H1 (cell line): ENCODE measurements at regions not wholly inside any gene's neighbourhood (a gene's known extent, or its start where the extent isn't known, plus 50 kb on each side); places are given as distances from the start of the nearest gene placed in this dataset.

Experiments
- CTCF ChIA-PET: fragments of 300-600 bp; sonication (Branson Sonifier 250); formaldehyde crosslinking; loops from one replicate; lab custom pipeline; 2021; ENCODE audit not compliant: partially characterized antibody; lab: Charles Lee
- POLR2A ChIA-PET: fragments of 300-600 bp; sonication (Branson Sonifier 250); formaldehyde crosslinking; loops from one replicate; lab custom pipeline; 2021; ENCODE audit warnings: inconsistent platforms; ENCODE audit not compliant: partially characterized antibody; lab: Charles Lee
- DNase-seq, 2 experiments: peaks; one replicate each; pipeline versions ENCODE4 v3.0.0 to v3.0.0-alpha.2; 2010 to 2022; ENCODE audit warnings: low spot score in 2 of 2, low read depth in 1 of 2, mixed read lengths in 1 of 2
- FAIRE-seq: peaks from 2 replicates; lab custom pipeline; 2011; peaks lifted over from hg19 to GRCh38; lab: Jason Lieb, UNC
- H2AFZ ChIP-seq: 2 replicates; pipeline ENCODE4 v1.8.1; 2012; ENCODE audit warnings: low read length, inconsistent platforms
- H2AK5ac ChIP-seq: 2 replicates; pipeline ENCODE4 v1.6.1; 2013; ENCODE audit warnings: low read depth, low read length
- H2BK120ac ChIP-seq: replicated peaks from 2 replicates; pipeline ENCODE3; 2013; ENCODE audit warnings: low read depth, low read length, inconsistent platforms
- H2BK12ac ChIP-seq: 2 replicates; pipeline ENCODE4 v1.6.1; 2013; ENCODE audit warnings: low read depth, low read length
- H2BK15ac ChIP-seq: 2 replicates; pipeline ENCODE4 v1.6.1; 2013; ENCODE audit warnings: low read length
- H2BK20ac ChIP-seq: 2 replicates; pipeline ENCODE4 v1.6.1; 2013; ENCODE audit warnings: low read length
- H2BK5ac ChIP-seq: 2 replicates; pipeline ENCODE4 v1.6.1; 2013; ENCODE audit warnings: low read depth, low read length
- H3K14ac ChIP-seq: 2 replicates; pipeline ENCODE4 v1.6.1; 2013; ENCODE audit warnings: inconsistent platforms; ENCODE audit not compliant: insufficient read length
- H3K18ac ChIP-seq: 2 replicates; pipeline ENCODE4 v1.6.1; 2013; ENCODE audit warnings: low read length; ENCODE audit errors: extremely low read depth
- H3K23ac ChIP-seq: 2 replicates; pipeline ENCODE4 v1.6.1; 2013; ENCODE audit warnings: inconsistent platforms; ENCODE audit not compliant: insufficient read length
- H3K23me2 ChIP-seq: 2 replicates; pipeline ENCODE4 v1.6.1; 2013; ENCODE audit warnings: low read depth, low read length
- H3K27ac ChIP-seq: 2 replicates; pipeline ENCODE4 v1.6.1; 2011; ENCODE audit warnings: low read depth, low read length, inconsistent platforms
- H3K27me3 ChIP-seq, 4 experiments: replicated peaks in 1 of 4; 1 replicate in 1 of 4; 2 replicates in 3 of 4; pipeline versions ENCODE4 v1.6.1 to v1.8.1; 2011 to 2013; ENCODE audit warnings: low read length in 3 of 4, mild to moderate bottlenecking in 3 of 4, inconsistent platforms in 2 of 4, mixed read lengths in 2 of 4, moderate library complexity in 1 of 4; ENCODE audit not compliant: control insufficient read depth in 3 of 4, insufficient read depth in 3 of 4; ENCODE audit errors: extremely low read depth in 1 of 4
- H3K36me3 ChIP-seq, 4 experiments: 2 replicates each; pipeline versions ENCODE4 v1.6.1 to v1.8.1; 2011 to 2013; ENCODE audit warnings: mild to moderate bottlenecking in 4 of 4, low read length in 3 of 4, moderate library complexity in 2 of 4, control low read depth in 1 of 4, inconsistent platforms in 1 of 4; ENCODE audit not compliant: insufficient read depth in 4 of 4, control insufficient read depth in 2 of 4
- H3K4ac ChIP-seq: replicated peaks from 2 replicates; pipeline ENCODE3; 2013; ENCODE audit warnings: low read length, low read depth, mixed read lengths, inconsistent platforms; ENCODE audit not compliant: insufficient read length
- H3K4me1 ChIP-seq, 4 experiments: replicated peaks in 1 of 4; 1 replicate in 1 of 4; 2 replicates in 3 of 4; pipeline versions ENCODE4 v1.6.1 to v1.8.1; 2011 to 2013; ENCODE audit warnings: low read length in 3 of 4, inconsistent platforms in 2 of 4, mixed read lengths in 1 of 4; ENCODE audit not compliant: insufficient read depth in 4 of 4, control insufficient read depth in 3 of 4
- H3K4me2 ChIP-seq, 2 experiments: 2 replicates each; pipeline versions ENCODE4 v1.6.1 to v1.8.1; 2011 to 2013; ENCODE audit warnings: low read depth in 2 of 2, low read length in 2 of 2, control low read depth in 1 of 2, inconsistent platforms in 1 of 2, mild to moderate bottlenecking in 1 of 2; ENCODE audit not compliant: insufficient read depth in 1 of 2
- H3K4me3 ChIP-seq, 4 experiments: fragments of 200-600, 300-600 bp in 1 of 4; sonication (generic), shearing (Covaris generic), sonication (Bioruptor Twin) in 1 of 4; 2 replicates each; pipeline versions ENCODE4 v1.5.1 to v1.8.1; 2011 to 2016; ENCODE audit warnings: low read length in 4 of 4, low read depth in 3 of 4, control low read depth in 2 of 4, inconsistent platforms in 2 of 4, mild to moderate bottlenecking in 2 of 4, mixed read lengths in 1 of 4, moderate library complexity in 1 of 4; ENCODE audit not compliant: insufficient read depth in 2 of 4; ENCODE audit errors: extremely low read depth in 1 of 4
- H3K56ac ChIP-seq: replicated peaks from 2 replicates; pipeline ENCODE3; 2013; ENCODE audit warnings: low read depth, mild to moderate bottlenecking, mixed read lengths, low read length, inconsistent platforms; ENCODE audit not compliant: insufficient read length
- H3K79me1 ChIP-seq: 2 replicates; pipeline ENCODE4 v1.6.1; 2013; ENCODE audit warnings: low read depth, low read length, control low read depth
- H3K79me2 ChIP-seq, 2 experiments: 2 replicates each; pipeline versions ENCODE4 v1.6.1 to v1.8.1; 2012 to 2013; ENCODE audit warnings: low read length in 2 of 2, mild to moderate bottlenecking in 2 of 2, inconsistent platforms in 1 of 2; ENCODE audit not compliant: insufficient read depth in 2 of 2, control insufficient read depth in 1 of 2
- H3K9ac ChIP-seq, 4 experiments: replicated peaks in 1 of 4; 1 replicate in 1 of 4; 2 replicates in 3 of 4; pipeline versions ENCODE4 v1.6.1 to v1.8.1; 2011 to 2013; ENCODE audit warnings: low read depth in 3 of 4, low read length in 3 of 4, control low read depth in 2 of 4, mild to moderate bottlenecking in 2 of 4, moderate library complexity in 2 of 4, inconsistent platforms in 1 of 4; ENCODE audit errors: extremely low read depth in 1 of 4
- H3K9me3 ChIP-seq, 2 experiments: 2 replicates each; pipeline versions ENCODE4 v1.6.1 to v1.8.1; 2012 to 2013; ENCODE audit warnings: mild to moderate bottlenecking in 2 of 2, moderate library complexity in 2 of 2, control low read depth in 1 of 2, inconsistent platforms in 1 of 2, low read depth in 1 of 2, low read length in 1 of 2, mixed read lengths in 1 of 2; ENCODE audit not compliant: insufficient read depth in 2 of 2
- H4K20me1 ChIP-seq, 2 experiments: replicated peaks in 1 of 2; 2 replicates each; pipeline versions ENCODE3 to v1.8.1; 2011 to 2013; ENCODE audit warnings: inconsistent platforms in 2 of 2, low read length in 2 of 2, mild to moderate bottlenecking in 1 of 2; ENCODE audit not compliant: insufficient read depth in 2 of 2, control insufficient read depth in 1 of 2
- H4K5ac ChIP-seq: 2 replicates; pipeline ENCODE4 v1.6.1; 2013; ENCODE audit warnings: low read length, low read depth, mixed read lengths, inconsistent platforms; ENCODE audit not compliant: insufficient read length
- H4K8ac ChIP-seq: 2 replicates; pipeline ENCODE4 v1.8.0; 2013; ENCODE audit warnings: mild to moderate bottlenecking, moderate library complexity, low read length, inconsistent platforms; ENCODE audit not compliant: insufficient read depth; ENCODE audit errors: extremely low read depth
- H4K91ac ChIP-seq: replicated peaks from 2 replicates; pipeline ENCODE3; 2013; ENCODE audit warnings: low read length, mixed read lengths, inconsistent platforms; ENCODE audit not compliant: insufficient read length
- CHD2 ChIP-seq: IDR thresholded peaks from 2 replicates; pipeline ENCODE4 v1.6.1; 2012; ENCODE audit warnings: low read length, improper control_type of control experiment
- FOSL1 ChIP-seq: IDR thresholded peaks from 2 replicates; pipeline ENCODE4 v1.6.1; 2011; ENCODE audit warnings: mild to moderate bottlenecking, low read depth, low read length, moderate library complexity; ENCODE audit not compliant: insufficient read depth
- JUN ChIP-seq: IDR thresholded peaks from 2 replicates; pipeline ENCODE4 v1.6.1; 2011; ENCODE audit warnings: low read depth, mild to moderate bottlenecking, improper control_type of control experiment, low read length
- SUZ12 ChIP-seq: fragments of 200-600 bp; sonication (generic); IDR thresholded peaks from 2 replicates; pipeline ENCODE4 v1.6.1; 2012; ENCODE audit warnings: mild to moderate bottlenecking, inconsistent platforms, low read length, moderate library complexity, mixed read lengths
- TBP ChIP-seq: IDR thresholded peaks from 2 replicates; pipeline ENCODE4 v1.6.1; 2011; ENCODE audit warnings: low read depth, low read length, improper control_type of control experiment
- WGBS, 2 experiments: shearing (Covaris generic) in 1 of 2; methylation state at CpG; one replicate each; pipeline versions ENCODE4 v1.1.6 to v1.1.7; 2013 to 2015; ENCODE audit warnings: low lambda C conversion rate in 2 of 2, mixed read lengths in 2 of 2, inconsistent platforms in 1 of 2, low coverage in 1 of 2, missing lambda C conversion rate in 1 of 2; ENCODE audit not compliant: insufficient replicate concordance in 2 of 2, insufficient coverage in 1 of 2, insufficient read length in 1 of 2; ENCODE audit errors: extremely low coverage in 1 of 2, missing lambda C conversion rate in 1 of 2; 5-methylcytosine and 5-hydroxymethylcytosine counted together

DNA sequence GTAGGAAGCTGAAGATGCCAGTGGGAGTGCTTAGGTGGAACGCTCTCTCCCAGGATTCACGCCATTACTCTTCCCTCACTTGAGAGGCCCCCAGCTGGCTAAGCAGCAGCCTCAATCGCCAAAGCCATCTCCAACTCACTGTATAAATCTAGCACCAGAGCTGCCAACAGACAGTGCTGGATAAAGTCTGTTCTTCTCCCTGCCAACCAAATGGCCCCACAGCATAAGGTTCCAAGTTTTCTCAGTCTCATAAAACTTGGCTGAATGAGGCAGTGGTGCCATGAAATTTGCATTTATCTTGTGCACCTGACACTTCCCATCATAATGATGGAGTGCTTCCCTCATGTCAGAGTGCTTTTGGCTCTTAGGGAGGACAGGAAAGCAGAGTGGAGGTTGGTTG lies 428.2 kb upstream of the ETAA1 start:
- H2BK15ac ChIP-seq = no peak overlapping the region
- no peaks in the 10 kb centered on the region for H3K36me3 ChIP-seq
- no peak overlapping the region for H3K14ac ChIP-seq
- H4K5ac ChIP-seq = no peak overlapping the region
- WGBS, 2 experiments = 84% methylated on average over 3 of the region's 3 CpGs; no CpG with 5 or more reads in 1 of the 2 experiments
- H3K79me2 ChIP-seq = no peaks in the 10 kb centered on the region
- no peaks in the 10 kb centered on the region for H3K79me1 ChIP-seq
- no peak overlapping the region for H3K4me2 ChIP-seq
- H3K9ac ChIP-seq = no peak overlapping the region
- no peak overlapping the region for H3K18ac ChIP-seq
- ChIA-PET POLR2A (no interaction called here), CTCF (no interaction called here)
- H2BK5ac ChIP-seq = no peak overlapping the region
- DNase-seq (no peak), FAIRE-seq (no peak)
- H2AFZ ChIP-seq = no peak overlapping the region; the same call in 1 of the 2 replicates
- H2BK120ac ChIP-seq = no peak overlapping the region
- no peaks in the 10 kb centered on the region for H3K23me2 ChIP-seq
- no peak for TF ChIP-seq JUN
- no peak for TF ChIP-seq FOSL1
- no peak for TF ChIP-seq CHD2
- no peak for TF ChIP-seq TBP
- TF ChIP-seq SUZ12 = no peak
- no peak overlapping the region for H3K4ac ChIP-seq
- H4K20me1 ChIP-seq = no peaks in the 10 kb centered on the region
- no peaks in the 10 kb centered on the region for H3K4me1 ChIP-seq
- no peak overlapping the region for H2BK20ac ChIP-seq
- H3K9me3 ChIP-seq = no peaks in the 10 kb centered on the region
- no peaks in the 10 kb centered on the region for H3K27me3 ChIP-seq
- no peak overlapping the region for H3K23ac ChIP-seq
- H3K56ac ChIP-seq = no peak overlapping the region
- H4K91ac ChIP-seq = no peak overlapping the region
- H2BK12ac ChIP-seq = no peak overlapping the region
- no peak overlapping the region for H3K27ac ChIP-seq
- H3K4me3 ChIP-seq = no peak overlapping the region
- no peak overlapping the region for H4K8ac ChIP-seq
- H2AK5ac ChIP-seq = no peak overlapping the region
